Smooth muscle cell (in vitro differentiated cells): ENCODE measurements at regions not wholly inside any gene's neighbourhood (a gene's known extent, or its start where the extent isn't known, plus 50 kb on each side); places are given as distances from the start of the nearest gene placed in this dataset.

ENCODE experiments used
- DNase-seq: peaks from one replicate; lab custom pipeline; 2025; ENCODE audit not compliant: unreplicated experiment; lab: John Stamatoyannopoulos, UW
- H2AFZ ChIP-seq: fragments of 200-600 bp; sonication (generic); 2 replicates; pipeline ENCODE4 v1.6.0; 2016; ENCODE audit warnings: antibody characterized with exemption, low read depth, mild to moderate bottlenecking
- H3F3A ChIP-seq: fragments of 200-600 bp; sonication (generic); 2 replicates; pipeline ENCODE4 v1.6.0; 2017; ENCODE audit warnings: antibody characterized with exemption, low read depth
- H3K27ac ChIP-seq: fragments of 200-600 bp; sonication (generic); 2 replicates; pipeline ENCODE4 v1.5.1; 2016; ENCODE audit warnings: low read depth, mild to moderate bottlenecking
- H3K27me3 ChIP-seq: fragments of 200-600 bp; sonication (generic); 2 replicates; pipeline ENCODE4 v1.6.1; 2016; ENCODE audit warnings: low read depth, mild to moderate bottlenecking
- H3K36me3 ChIP-seq: fragments of 200-600 bp; sonication (generic); 2 replicates; pipeline ENCODE4 v1.5.1; 2016; ENCODE audit warnings: low read depth
- H3K4me1 ChIP-seq: fragments of 200-600 bp; sonication (generic); 2 replicates; pipeline ENCODE4 v1.5.1; 2016; ENCODE audit warnings: low read depth
- H3K4me2 ChIP-seq: fragments of 200-600 bp; sonication (generic); 2 replicates; pipeline ENCODE4 v1.6.0; 2016; ENCODE audit warnings: mild to moderate bottlenecking
- H3K4me3 ChIP-seq: fragments of 200-600 bp; sonication (generic); 2 replicates; pipeline ENCODE4 v1.5.1; 2016; ENCODE audit warnings: mild to moderate bottlenecking
- H3K79me2 ChIP-seq: fragments of 200-600 bp; sonication (generic); 2 replicates; pipeline ENCODE4 v1.6.0; 2016; ENCODE audit warnings: low read depth, mild to moderate bottlenecking
- H3K9ac ChIP-seq: fragments of 200-600 bp; sonication (generic); 2 replicates; pipeline ENCODE4 v1.6.0; 2016; ENCODE audit warnings: low read depth
- H3K9me3 ChIP-seq: fragments of 200-600 bp; sonication (generic); replicated peaks from 2 replicates; pipeline ENCODE4 v1.5.1; 2016; ENCODE audit warnings: low read depth
- H4K20me1 ChIP-seq: fragments of 200-600 bp; sonication (generic); 2 replicates; pipeline ENCODE4 v1.6.0; 2016; ENCODE audit warnings: low read depth
- WGBS: methylation state at CpG from one replicate; pipeline ENCODE4 v1.1.7; 2016; ENCODE audit warnings: low lambda C conversion rate; 5-methylcytosine and 5-hydroxymethylcytosine counted together
- TF ChIP-seq, protein P1 (sequence below): fragments of 200-600 bp; sonication (generic); IDR thresholded peaks from 2 replicates; pipeline ENCODE4 v1.5.1; 2017; ENCODE audit warnings: borderline replicate concordance, mild to moderate bottlenecking, antibody characterized with exemption; ENCODE audit not compliant: insufficient read depth, poor library complexity, severe bottlenecking

DNA sequence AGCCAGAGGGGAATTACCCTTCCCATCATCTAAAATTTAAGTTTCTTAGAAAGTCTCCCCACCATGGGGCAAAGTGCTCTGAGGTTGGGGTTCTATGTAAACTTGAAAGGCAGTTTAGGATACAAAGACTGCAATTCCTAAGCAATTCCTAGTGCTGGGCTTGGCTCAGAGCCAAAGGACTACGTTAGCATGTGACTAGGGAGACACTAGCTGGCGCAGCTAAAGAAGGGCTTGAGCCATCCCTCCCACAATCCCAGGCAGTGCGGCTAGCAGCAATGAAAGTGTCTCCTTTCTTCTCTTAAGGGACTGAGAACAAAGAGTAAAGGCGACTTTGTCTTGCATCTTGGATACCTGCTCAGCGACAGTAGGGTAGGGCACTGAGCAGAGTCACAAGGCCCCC lies 306.6 kb upstream of the FKBP1C start:
- no peak overlapping the region for H3K9ac ChIP-seq
- H3K9me3 ChIP-seq, result no peaks in the 10 kb centered on the region
- H3K4me3 ChIP-seq, result no peak overlapping the region
- H2AFZ ChIP-seq, result no peak overlapping the region
- no peaks in the 10 kb centered on the region for H4K20me1 ChIP-seq
- no peak overlapping the region for H3K4me2 ChIP-seq
- no peak for DNase-seq
- TF ChIP-seq, protein P1, sequence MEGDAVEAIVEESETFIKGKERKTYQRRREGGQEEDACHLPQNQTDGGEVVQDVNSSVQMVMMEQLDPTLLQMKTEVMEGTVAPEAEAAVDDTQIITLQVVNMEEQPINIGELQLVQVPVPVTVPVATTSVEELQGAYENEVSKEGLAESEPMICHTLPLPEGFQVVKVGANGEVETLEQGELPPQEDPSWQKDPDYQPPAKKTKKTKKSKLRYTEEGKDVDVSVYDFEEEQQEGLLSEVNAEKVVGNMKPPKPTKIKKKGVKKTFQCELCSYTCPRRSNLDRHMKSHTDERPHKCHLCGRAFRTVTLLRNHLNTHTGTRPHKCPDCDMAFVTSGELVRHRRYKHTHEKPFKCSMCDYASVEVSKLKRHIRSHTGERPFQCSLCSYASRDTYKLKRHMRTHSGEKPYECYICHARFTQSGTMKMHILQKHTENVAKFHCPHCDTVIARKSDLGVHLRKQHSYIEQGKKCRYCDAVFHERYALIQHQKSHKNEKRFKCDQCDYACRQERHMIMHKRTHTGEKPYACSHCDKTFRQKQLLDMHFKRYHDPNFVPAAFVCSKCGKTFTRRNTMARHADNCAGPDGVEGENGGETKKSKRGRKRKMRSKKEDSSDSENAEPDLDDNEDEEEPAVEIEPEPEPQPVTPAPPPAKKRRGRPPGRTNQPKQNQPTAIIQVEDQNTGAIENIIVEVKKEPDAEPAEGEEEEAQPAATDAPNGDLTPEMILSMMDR, result no peak
- no peaks in the 10 kb centered on the region for H3K79me2 ChIP-seq
- no peak overlapping the region for H3K27ac ChIP-seq
- no peaks in the 10 kb centered on the region for H3K36me3 ChIP-seq
- H3K27me3 ChIP-seq, result no peaks in the 10 kb centered on the region
- H3F3A ChIP-seq, result no peaks in the 10 kb centered on the region
- WGBS, result 83% methylated on average over 5 of the region's 5 CpGs
- H3K4me1 ChIP-seq, result no peaks in the 10 kb centered on the region

DNA sequence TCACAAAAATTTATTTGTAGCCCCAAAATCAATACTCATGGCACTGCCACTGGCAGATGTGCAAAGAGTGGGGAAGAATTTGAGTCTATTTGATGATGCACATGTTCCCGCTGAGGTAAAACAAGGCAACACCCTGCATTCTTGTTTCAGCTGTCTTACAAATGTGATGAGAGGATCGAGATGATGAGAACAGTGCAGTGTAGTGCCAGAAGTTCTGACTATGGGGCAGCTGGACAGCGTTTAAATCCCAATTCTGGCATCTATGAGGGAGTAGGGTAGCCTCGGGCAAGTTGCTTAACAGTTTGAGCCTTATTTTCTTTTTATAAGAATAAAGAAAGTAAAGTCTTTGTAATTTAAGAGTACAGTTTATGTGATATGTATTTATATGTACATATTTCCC lies 296.7 kb upstream of the FKBP1C start:
- Histone ChIP-seq H3K27me3 (no peaks in the 10 kb centered on the region), H2AFZ (no peak overlapping the region), H3K36me3 (no peaks in the 10 kb centered on the region), H3K9me3 (no peaks in the 10 kb centered on the region), H3K4me2 (no peak overlapping the region), H3K27ac (no peak overlapping the region), H3K4me3 (no peak overlapping the region), H3K79me2 (no peaks in the 10 kb centered on the region), H3F3A (no peaks in the 10 kb centered on the region), H3K9ac (no peak overlapping the region), H4K20me1 (no peaks in the 10 kb centered on the region), H3K4me1 (no peaks in the 10 kb centered on the region)
- TF ChIP-seq, protein P1, result no peak
- no peak for DNase-seq
- WGBS, result 88% methylated on average over 4 of the region's 4 CpGs

DNA sequence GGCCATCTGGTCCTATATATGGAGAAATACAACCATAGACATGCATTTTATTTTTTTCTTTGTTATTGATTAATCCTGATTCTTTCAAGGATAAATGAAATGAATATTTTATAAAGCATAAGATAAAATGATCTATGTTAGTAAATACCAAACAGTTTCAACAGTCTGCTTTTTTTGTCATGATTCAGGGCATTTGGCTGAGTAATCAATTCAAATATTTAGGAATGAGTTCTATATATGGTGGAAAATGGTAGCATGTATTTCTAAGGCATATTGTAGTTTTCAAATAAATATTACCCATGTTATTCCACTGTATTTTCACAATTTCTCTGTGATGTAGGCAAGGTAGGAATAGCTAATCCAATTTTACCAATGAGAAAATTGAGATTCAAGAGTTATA lies 287.5 kb upstream of the FKBP1C start:
- no peak for DNase-seq
- Histone ChIP-seq H3K36me3 (no peaks in the 10 kb centered on the region), H3K27me3 (no peaks in the 10 kb centered on the region), H3F3A (no peaks in the 10 kb centered on the region), H2AFZ (no peak overlapping the region), H3K9me3 (no peaks in the 10 kb centered on the region), H4K20me1 (no peaks in the 10 kb centered on the region), H3K27ac (no peak overlapping the region), H3K9ac (no peak overlapping the region), H3K4me2 (no peak overlapping the region), H3K4me3 (no peak overlapping the region), H3K79me2 (no peaks in the 10 kb centered on the region), H3K4me1 (no peaks in the 10 kb centered on the region)
- TF ChIP-seq, protein P1, result no peak

DNA sequence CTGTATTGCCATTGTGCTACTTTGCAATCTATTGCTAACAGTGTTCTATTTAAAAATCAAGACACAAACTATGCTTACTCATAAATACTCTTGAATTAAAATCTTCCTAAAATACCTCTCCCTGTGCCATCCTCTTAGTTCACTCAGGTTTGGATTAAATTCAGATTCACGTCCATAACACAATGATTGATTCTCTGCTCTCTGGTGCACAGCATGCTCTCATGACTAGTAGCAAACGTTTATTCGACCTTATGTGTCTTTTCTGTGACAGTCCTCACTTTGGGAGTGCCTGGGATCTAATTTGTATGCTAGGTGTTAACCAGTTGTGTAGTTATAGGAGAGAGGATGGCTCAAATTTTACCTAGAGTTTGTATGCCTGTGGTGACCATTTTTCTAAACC lies 270.4 kb upstream of the FKBP1C start:
- H3K36me3 ChIP-seq, result no peaks in the 10 kb centered on the region
- H3K9ac ChIP-seq, result no peak overlapping the region
- no peaks in the 10 kb centered on the region for H3K27me3 ChIP-seq
- H3K4me1 ChIP-seq, result no peaks in the 10 kb centered on the region
- no peak overlapping the region for H3K4me2 ChIP-seq
- H4K20me1 ChIP-seq, result no peaks in the 10 kb centered on the region
- H3K9me3 ChIP-seq, result no peaks in the 10 kb centered on the region
- 80% methylated on average over 3 of the region's 3 CpGs for WGBS
- no peak overlapping the region for H3K27ac ChIP-seq
- no peaks in the 10 kb centered on the region for H3K79me2 ChIP-seq
- H3F3A ChIP-seq, result no peaks in the 10 kb centered on the region
- H2AFZ ChIP-seq, result no peak overlapping the region
- TF ChIP-seq, protein P1, result no peak
- no peak overlapping the region for H3K4me3 ChIP-seq
- DNase-seq, result no peak
